ENCODE measurements at regions not wholly inside any gene's neighbourhood (a gene's known extent, or its start where the extent isn't known, plus 50 kb on each side); places are given as distances from the start of the nearest gene placed in this dataset.

GRCh38 chr2:35989040-35989439 lies 366.5 kb upstream of the CRIM1 start:
- TF ChIP-seq EZH2phosphoT487 (IDR thresholded peaks at IDR 0.05; ENCODE audit: borderline replicate concordance) = no peak
- TF ChIP-seq CTCF (conservative IDR thresholded peaks at IDR 0.05; ENCODE audit: low read length) = no peak
- Histone ChIP-seq H3K4me2 (ENCODE audit: low read depth, low read length, poor library complexity, severe bottlenecking) (no peak overlapping the region), H3K4me1 (ENCODE audit: insufficient read depth, low read length, poor library complexity, severe bottlenecking) (no peaks in the 10 kb centered on the region), H3K79me2 (ENCODE audit: insufficient read depth, low read length) (no peaks in the 10 kb centered on the region), H3K4me3 (ENCODE audit: low read length, poor library complexity, severe bottlenecking) (no peak overlapping the region), H3K36me3 (ENCODE audit: insufficient read depth, low read length) (no peaks in the 10 kb centered on the region), H3K9me3 (ENCODE audit: insufficient read depth, low read depth, low read length) (no peaks in the 10 kb centered on the region), H3K9ac (ENCODE audit: low read depth, low read length, poor library complexity, severe bottlenecking) (no peak overlapping the region), H3K27me3 (ENCODE audit: insufficient read depth, low read length, poor library complexity, severe bottlenecking) (no peaks in the 10 kb centered on the region), H2AFZ (ENCODE audit: low read length) (no peak overlapping the region), H4K20me1 (ENCODE audit: insufficient read depth, low read length, poor library complexity, severe bottlenecking) (no peaks in the 10 kb centered on the region), H3K9me2 (replicated peaks; ENCODE audit: low read depth, low read length) (no peaks in the 10 kb centered on the region), H3F3A (ENCODE audit: low read depth) (no peaks in the 10 kb centered on the region)

GRCh38 chr2:35986871-35987270 lies 368.7 kb upstream of the CRIM1 start:
- H3K79me2 ChIP-seq (ENCODE audit: insufficient read depth, low read length) = no peaks in the 10 kb centered on the region
- H3K9me2 ChIP-seq (replicated peaks; ENCODE audit: low read depth, low read length) = no peaks in the 10 kb centered on the region
- no peaks in the 10 kb centered on the region for H3F3A ChIP-seq (ENCODE audit: low read depth)
- H3K9me3 ChIP-seq (ENCODE audit: insufficient read depth, low read depth, low read length) = no peaks in the 10 kb centered on the region
- no peak overlapping the region for H3K4me3 ChIP-seq (ENCODE audit: low read length, poor library complexity, severe bottlenecking)
- H2AFZ ChIP-seq (ENCODE audit: low read length) = no peak overlapping the region
- TF ChIP-seq EZH2phosphoT487 (IDR thresholded peaks at IDR 0.05; ENCODE audit: borderline replicate concordance) (no peak), CTCF (conservative IDR thresholded peaks at IDR 0.05; ENCODE audit: low read length) (no peak)
- no peak overlapping the region for H3K4me2 ChIP-seq (ENCODE audit: low read depth, low read length, poor library complexity, severe bottlenecking)
- H4K20me1 ChIP-seq (ENCODE audit: insufficient read depth, low read length, poor library complexity, severe bottlenecking) = no peaks in the 10 kb centered on the region
- H3K4me1 ChIP-seq (ENCODE audit: insufficient read depth, low read length, poor library complexity, severe bottlenecking) = no peaks in the 10 kb centered on the region
- H3K36me3 ChIP-seq (ENCODE audit: insufficient read depth, low read length) = no peaks in the 10 kb centered on the region
- H3K27me3 ChIP-seq (ENCODE audit: insufficient read depth, low read length, poor library complexity, severe bottlenecking) = no peaks in the 10 kb centered on the region
- H3K9ac ChIP-seq (ENCODE audit: low read depth, low read length, poor library complexity, severe bottlenecking) = no peak overlapping the region

- no peaks in the 10 kb centered on the region for H3K9me2 ChIP-seq (replicated peaks; ENCODE audit: low read depth, low read length)
- peak overlapping the region; percentile 74; the same call in 1 of the 2 replicates for H2AFZ ChIP-seq (ENCODE audit: low read length)
- peak overlapping the region; percentile 62 for H3K4me3 ChIP-seq (ENCODE audit: low read length, poor library complexity, severe bottlenecking)
- H4K20me1 ChIP-seq (ENCODE audit: insufficient read depth, low read length, poor library complexity, severe bottlenecking) = no peaks in the 10 kb centered on the region
- H3F3A ChIP-seq (ENCODE audit: low read depth) = no peaks in the 10 kb centered on the region
- no peaks in the 10 kb centered on the region for H3K9me3 ChIP-seq (ENCODE audit: insufficient read depth, low read depth, low read length)
- H3K79me2 ChIP-seq (ENCODE audit: insufficient read depth, low read length) = no peaks in the 10 kb centered on the region
- TF ChIP-seq CTCF (conservative IDR thresholded peaks at IDR 0.05; ENCODE audit: low read length) (no peak), EZH2phosphoT487 (IDR thresholded peaks at IDR 0.05; ENCODE audit: borderline replicate concordance) (no peak)
- H3K9ac ChIP-seq (ENCODE audit: low read depth, low read length, poor library complexity, severe bottlenecking) = peak overlapping the region; percentile 29
- no peaks in the 10 kb centered on the region for H3K36me3 ChIP-seq (ENCODE audit: insufficient read depth, low read length)
- H3K27me3 ChIP-seq (ENCODE audit: insufficient read depth, low read length, poor library complexity, severe bottlenecking) = no peaks in the 10 kb centered on the region
- H3K4me2 ChIP-seq (ENCODE audit: low read depth, low read length, poor library complexity, severe bottlenecking) = peak overlapping the region; percentile 73
- H3K4me1 ChIP-seq (ENCODE audit: insufficient read depth, low read length, poor library complexity, severe bottlenecking) = peaks cover 7% of the 10 kb centered on the region
These were observed 377.4 kb upstream of the CRIM1 start for GRCh38 chr2:35978218-35978617.
